Naive B cell (primary cell): ENCODE measurements at regions not wholly inside any gene's neighbourhood (a gene's known extent, or its start where the extent isn't known, plus 50 kb on each side); places are given as distances from the start of the nearest gene placed in this dataset.
"Not testable (repeated sequence)": the region's sequence is repeated elsewhere in the genome, so short reads cannot be mapped to it uniquely, and the experiment has no call there.

Experiments used
- ATAC-seq, 2 donors: fragments of 150-1000 bp; cut with Tn5 transposase; 2 replicates each; pipeline ENCODE4 v1.10.0; 2021; ENCODE audit warnings: low read depth in 2 of 2, mild to moderate bottlenecking in 2 of 2, moderate library complexity in 2 of 2
- DNase-seq: peaks from one replicate; pipeline ENCODE4 v3.0.0; 2022
- H3K27ac Mint-ChIP-seq, 6 donors: one replicate each; pipeline ENCODE4 v1.8.0; 2020 to 2022; ENCODE audit warnings: mild to moderate bottlenecking in 6 of 6, mixed read lengths in 6 of 6, moderate library complexity in 5 of 6, inconsistent platforms in 2 of 6
- H3K27me3 Mint-ChIP-seq, 3 donors: one replicate each; pipeline ENCODE4 v1.8.0; 2021 to 2022; ENCODE audit warnings: mixed read lengths in 3 of 3, mild to moderate bottlenecking in 1 of 3
- H3K36me3 Mint-ChIP-seq, 2 donors: one replicate each; pipeline ENCODE4 v1.8.0; 2020 to 2022; ENCODE audit warnings: mixed read lengths in 2 of 2, inconsistent platforms in 1 of 2, mild to moderate bottlenecking in 1 of 2
- H3K4me1 Mint-ChIP-seq, 3 donors: one replicate each; pipeline ENCODE4 v1.8.0; 2020 to 2022; ENCODE audit warnings: mixed read lengths in 3 of 3, inconsistent platforms in 1 of 3, mild to moderate bottlenecking in 1 of 3, moderate library complexity in 1 of 3
- H3K4me3 Mint-ChIP-seq, 8 donors: one replicate each; pipeline ENCODE4 v1.8.0; 2020 to 2022; ENCODE audit warnings: mild to moderate bottlenecking in 8 of 8, mixed read lengths in 8 of 8, moderate library complexity in 8 of 8, inconsistent platforms in 2 of 8
- H3K9me3 Mint-ChIP-seq, 7 donors: one replicate each; pipeline ENCODE4 v1.8.0; 2020 to 2022; ENCODE audit warnings: mixed read lengths in 7 of 7, mild to moderate bottlenecking in 5 of 7, inconsistent platforms in 2 of 7, moderate library complexity in 1 of 7

GRCh38 chr14:19097306-19097705 lies 130.1 kb downstream of the POTEM start:
- not testable (repeated sequence) for ATAC-seq, H3K27me3 Mint-ChIP-seq, H3K9me3 Mint-ChIP-seq, DNase-seq, H3K4me3 Mint-ChIP-seq, H3K27ac Mint-ChIP-seq, H3K36me3 Mint-ChIP-seq, H3K4me1 Mint-ChIP-seq

DNA sequence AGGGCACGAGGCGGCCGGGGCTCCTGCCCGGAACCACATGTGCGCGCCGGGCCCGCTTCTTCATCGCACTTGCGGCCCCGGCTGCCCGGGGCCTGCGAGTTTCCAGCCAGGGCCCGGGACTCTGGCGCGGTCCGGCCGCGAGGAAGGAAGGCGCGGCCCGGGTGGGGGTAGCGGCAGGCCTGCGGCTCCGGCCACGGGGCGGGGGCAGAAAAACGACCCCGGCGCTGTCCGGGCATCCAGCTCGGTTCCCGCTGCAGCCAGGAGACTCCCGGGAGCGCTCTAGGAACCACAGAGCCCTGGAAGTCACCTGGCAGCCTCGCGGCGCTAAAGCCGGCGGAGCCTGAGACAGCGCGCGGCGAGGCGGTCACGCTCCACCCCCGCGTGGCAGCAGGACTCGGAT lies 130.5 kb downstream of the POTEM start:
- not testable (repeated sequence) for H3K4me3 Mint-ChIP-seq, H3K36me3 Mint-ChIP-seq, H3K9me3 Mint-ChIP-seq, H3K27ac Mint-ChIP-seq, H3K27me3 Mint-ChIP-seq, ATAC-seq, DNase-seq, H3K4me1 Mint-ChIP-seq

DNA sequence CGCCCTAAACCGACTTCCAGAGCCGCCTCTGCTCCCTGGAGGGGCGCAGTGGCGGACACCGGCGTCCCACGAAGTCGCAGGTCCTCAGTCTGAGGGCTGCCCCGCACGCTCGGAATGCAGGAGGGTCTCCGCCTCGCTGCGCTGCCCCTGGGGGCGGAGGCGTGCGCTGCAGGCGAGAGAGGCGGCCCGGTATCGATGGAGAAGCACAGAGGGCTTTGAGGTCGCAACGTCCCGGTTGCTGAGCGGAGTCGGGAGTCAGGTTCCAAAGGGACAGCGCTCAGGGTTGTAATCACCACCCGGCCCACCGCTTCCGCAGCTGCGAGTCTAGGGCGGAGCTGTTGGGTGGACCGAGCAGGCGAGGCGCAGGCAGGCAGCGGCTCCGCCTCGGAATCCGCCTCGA lies 131.0 kb downstream of the POTEM start:
- DNase-seq, H3K27me3 Mint-ChIP-seq, H3K27ac Mint-ChIP-seq, H3K9me3 Mint-ChIP-seq, H3K36me3 Mint-ChIP-seq, H3K4me1 Mint-ChIP-seq, H3K4me3 Mint-ChIP-seq, ATAC-seq: not testable (repeated sequence)

- H3K4me1 Mint-ChIP-seq, H3K4me3 Mint-ChIP-seq, H3K27ac Mint-ChIP-seq, DNase-seq, H3K27me3 Mint-ChIP-seq, ATAC-seq, H3K9me3 Mint-ChIP-seq, H3K36me3 Mint-ChIP-seq: not testable (repeated sequence)
Observed at GRCh38 chr14:19098732-19099131, 131.5 kb downstream of the POTEM start.

DNA sequence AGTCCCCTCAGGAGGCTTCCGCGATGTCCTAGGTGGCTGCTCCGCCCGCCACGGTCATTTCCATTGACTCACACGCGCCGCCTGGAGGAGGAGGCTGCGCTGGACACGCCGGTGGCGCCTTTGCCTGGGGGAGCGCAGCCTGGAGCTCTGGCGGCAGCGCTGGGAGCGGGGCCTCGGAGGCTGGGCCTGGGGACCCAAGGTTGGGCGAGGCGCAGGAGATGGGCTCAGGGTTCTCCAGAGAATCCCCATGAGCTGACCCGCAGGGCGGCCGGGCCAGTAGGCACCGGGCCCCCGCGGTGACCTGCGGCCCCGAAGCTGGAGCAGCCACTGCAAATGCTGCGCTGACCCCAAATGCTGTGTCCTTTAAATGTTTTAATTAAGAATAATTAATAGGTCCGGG lies 132.1 kb downstream of the POTEM start:
- not testable (repeated sequence) for H3K27me3 Mint-ChIP-seq, DNase-seq, ATAC-seq, H3K9me3 Mint-ChIP-seq, H3K36me3 Mint-ChIP-seq, H3K27ac Mint-ChIP-seq, H3K4me3 Mint-ChIP-seq, H3K4me1 Mint-ChIP-seq

DNA sequence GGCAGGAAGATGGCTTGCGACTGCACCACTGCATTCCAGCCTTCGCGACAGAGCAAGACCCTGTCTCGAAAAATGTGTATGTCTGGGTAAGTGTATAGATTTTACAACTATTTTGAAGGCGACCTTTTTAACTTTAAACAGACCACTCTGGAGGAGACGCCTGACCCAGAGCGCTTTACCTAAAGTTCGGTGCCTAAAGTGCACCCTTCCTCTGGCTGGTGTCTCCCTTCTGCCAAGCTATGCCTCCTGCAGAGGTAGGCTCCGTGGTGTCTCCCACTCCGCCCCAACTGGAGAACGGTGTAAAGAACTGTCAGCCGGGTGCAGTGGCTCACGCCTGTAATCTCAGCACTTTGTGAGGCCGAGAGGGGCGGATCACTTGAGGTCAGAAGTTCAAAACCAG lies 132.7 kb downstream of the POTEM start:
- DNase-seq, H3K27ac Mint-ChIP-seq, H3K36me3 Mint-ChIP-seq, ATAC-seq, H3K9me3 Mint-ChIP-seq, H3K4me3 Mint-ChIP-seq, H3K27me3 Mint-ChIP-seq, H3K4me1 Mint-ChIP-seq: not testable (repeated sequence)

- H3K4me3 Mint-ChIP-seq, H3K9me3 Mint-ChIP-seq, H3K36me3 Mint-ChIP-seq, H3K27ac Mint-ChIP-seq, H3K27me3 Mint-ChIP-seq, ATAC-seq, DNase-seq, H3K4me1 Mint-ChIP-seq: not testable (repeated sequence)
Observed at GRCh38 chr14:19105551-19105950, 138.3 kb downstream of the POTEM start.

- H3K4me3 Mint-ChIP-seq, DNase-seq, H3K9me3 Mint-ChIP-seq, H3K27me3 Mint-ChIP-seq, H3K36me3 Mint-ChIP-seq, H3K4me1 Mint-ChIP-seq, ATAC-seq, H3K27ac Mint-ChIP-seq: not testable (repeated sequence)
Observed at GRCh38 chr14:19109887-19110286, 142.7 kb downstream of the POTEM start.

DNA sequence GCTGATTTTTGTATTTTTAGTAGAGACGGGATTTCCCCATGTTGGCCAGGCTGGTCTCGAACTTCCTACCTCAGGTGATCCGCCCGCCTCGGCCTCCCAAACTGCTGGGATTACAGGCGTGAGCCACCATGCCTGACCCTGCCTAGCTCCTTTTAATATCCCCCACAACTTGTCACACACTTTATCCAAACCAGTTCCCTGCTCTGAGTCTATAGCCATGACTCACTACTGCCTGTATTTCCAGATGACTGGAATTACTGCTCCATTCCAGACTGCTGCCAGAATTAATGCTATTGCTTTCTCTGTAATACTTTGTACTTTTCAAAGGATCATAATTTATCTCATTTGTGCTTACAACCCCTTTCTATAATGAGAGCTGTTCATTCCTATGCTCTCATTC lies 153.1 kb downstream of the POTEM start:
- DNase-seq, H3K4me1 Mint-ChIP-seq, H3K27me3 Mint-ChIP-seq, H3K27ac Mint-ChIP-seq, H3K36me3 Mint-ChIP-seq, H3K4me3 Mint-ChIP-seq, H3K9me3 Mint-ChIP-seq, ATAC-seq: not testable (repeated sequence)

DNA sequence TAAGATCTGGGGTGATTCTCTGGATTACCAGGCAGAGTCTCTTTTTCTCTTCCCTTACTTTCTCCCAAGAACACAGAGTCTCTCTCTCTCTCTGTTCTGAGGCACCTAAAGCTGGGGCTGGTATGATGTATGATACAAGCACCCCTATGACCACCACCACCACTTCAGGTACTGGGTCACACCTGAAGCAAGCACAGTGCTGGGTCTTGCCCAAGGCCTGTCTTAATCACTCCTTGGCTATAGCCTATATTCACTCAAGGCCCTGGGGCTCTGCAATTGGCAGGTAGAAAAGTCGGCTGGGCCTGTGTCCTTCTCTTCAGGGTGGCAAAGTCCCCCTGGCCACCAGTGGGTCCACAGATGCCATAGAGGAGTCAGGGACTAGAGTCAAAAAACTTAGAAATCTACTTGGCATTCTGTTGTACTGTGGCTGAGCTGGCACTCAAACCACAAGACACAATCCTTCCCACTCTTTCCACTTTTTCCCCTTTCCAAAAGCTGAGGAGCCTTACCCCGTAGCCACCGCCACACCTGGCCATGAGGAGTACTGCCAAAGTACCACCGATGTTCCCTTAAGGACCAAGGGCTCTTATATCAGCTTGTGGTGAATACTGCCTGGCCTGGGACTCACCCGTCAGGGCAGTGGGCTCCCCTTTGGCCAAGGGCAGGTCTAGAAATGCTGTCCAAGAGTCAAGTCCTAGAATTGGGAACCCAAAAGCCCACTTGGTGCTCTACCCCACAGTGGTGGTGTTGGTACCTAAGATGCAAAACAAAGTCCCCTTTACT lies 159.2 kb downstream of the POTEM start:
- not testable (repeated sequence) for H3K36me3 Mint-ChIP-seq, H3K9me3 Mint-ChIP-seq, ATAC-seq, H3K27me3 Mint-ChIP-seq, H3K27ac Mint-ChIP-seq, DNase-seq, H3K4me1 Mint-ChIP-seq, H3K4me3 Mint-ChIP-seq

- not testable (repeated sequence) for H3K4me1 Mint-ChIP-seq
Observed at GRCh38 chr14:19127664-19128435, 160.6 kb downstream of the POTEM start.

GRCh38 chr14:19131553-19131952 lies 164.3 kb downstream of the POTEM start:
- H3K9me3 Mint-ChIP-seq, H3K4me3 Mint-ChIP-seq, H3K4me1 Mint-ChIP-seq, H3K27me3 Mint-ChIP-seq, DNase-seq, H3K36me3 Mint-ChIP-seq, H3K27ac Mint-ChIP-seq, ATAC-seq: not testable (repeated sequence)

More at GRCh38 chr14:19127664-19128435, 160.6 kb downstream of the POTEM start:
- H3K4me3 Mint-ChIP-seq, H3K27ac Mint-ChIP-seq, DNase-seq, H3K36me3 Mint-ChIP-seq, H3K9me3 Mint-ChIP-seq, H3K27me3 Mint-ChIP-seq, ATAC-seq: not testable (repeated sequence)

DNA sequence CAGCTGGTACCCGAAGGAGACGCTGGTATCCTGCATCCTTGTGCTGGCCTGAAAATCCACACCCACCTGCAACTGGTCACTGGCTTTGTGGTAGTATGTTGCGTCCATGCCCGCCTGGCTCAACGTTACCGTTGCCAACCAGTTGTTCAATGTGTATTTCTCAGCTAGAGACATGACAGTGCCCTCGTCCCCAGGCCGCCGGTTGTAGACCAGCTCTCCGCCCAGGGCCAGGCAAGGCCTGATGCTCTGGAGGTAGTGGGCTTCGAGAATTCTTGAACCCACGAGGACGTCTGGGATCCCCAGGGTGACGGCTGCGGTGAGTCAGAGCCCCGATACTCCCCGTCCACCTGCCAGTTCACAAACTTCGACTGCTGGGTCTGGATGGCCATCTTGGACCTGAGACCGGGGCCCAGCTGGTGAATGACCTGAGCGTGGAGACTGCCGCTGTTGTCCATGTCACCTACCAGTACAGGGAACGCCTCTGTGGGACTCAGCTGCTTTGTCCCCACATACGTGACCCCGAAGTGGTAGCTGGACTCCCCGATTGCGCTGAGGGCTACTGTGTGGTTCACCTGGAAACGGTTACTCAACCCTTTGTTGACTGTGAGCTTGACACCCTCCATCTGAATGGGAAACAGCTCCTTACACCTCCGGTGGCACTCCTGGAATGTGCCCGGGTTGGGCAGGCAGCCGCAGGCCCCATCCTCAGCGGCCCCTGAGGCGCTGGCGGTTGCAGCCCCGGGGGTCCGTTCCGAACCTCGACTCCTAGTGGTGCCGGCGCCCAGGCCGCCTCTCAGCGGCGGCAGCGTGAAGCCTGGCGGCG lies 165.0 kb downstream of the POTEM start:
- not testable (repeated sequence) for ATAC-seq, H3K27me3 Mint-ChIP-seq, DNase-seq, H3K4me1 Mint-ChIP-seq, H3K36me3 Mint-ChIP-seq, H3K9me3 Mint-ChIP-seq, H3K4me3 Mint-ChIP-seq, H3K27ac Mint-ChIP-seq

DNA sequence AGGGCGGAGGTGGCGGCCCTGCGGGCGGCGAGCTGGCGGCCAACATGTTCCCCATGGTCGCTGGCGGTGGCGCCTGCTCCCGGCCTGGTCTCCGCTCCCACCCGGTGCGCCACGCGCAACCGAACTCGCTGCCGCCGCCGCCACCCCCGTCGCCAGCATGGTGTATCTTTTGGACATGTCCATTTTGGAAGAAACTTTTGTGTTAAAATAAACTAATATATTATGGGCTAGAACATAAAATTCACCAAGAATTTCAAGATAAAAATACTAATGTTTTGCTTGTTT lies 165.5 kb downstream of the POTEM start:
- not testable (repeated sequence) for H3K4me1 Mint-ChIP-seq, H3K27ac Mint-ChIP-seq, ATAC-seq, DNase-seq, H3K4me3 Mint-ChIP-seq, H3K36me3 Mint-ChIP-seq, H3K9me3 Mint-ChIP-seq, H3K27me3 Mint-ChIP-seq
